GM12875 (cell line): ENCODE measurements at regions not wholly inside any gene's neighbourhood (a gene's known extent, or its start where the extent isn't known, plus 50 kb on each side); places are given as distances from the start of the nearest gene placed in this dataset.

Experiments
- H3K4me3 ChIP-seq: one replicate; pipeline ENCODE4 v1.5.1; 2011; ENCODE audit warnings: low read depth, low read length, control low read depth
- TF ChIP-seq, protein P1 (sequence below): IDR thresholded peaks from 2 replicates; pipeline ENCODE4 v1.5.1; 2011; ENCODE audit warnings: low read depth, mild to moderate bottlenecking, control low read depth, inconsistent platforms, low read length, moderate library complexity, borderline replicate concordance; ENCODE audit not compliant: insufficient read depth

DNA sequence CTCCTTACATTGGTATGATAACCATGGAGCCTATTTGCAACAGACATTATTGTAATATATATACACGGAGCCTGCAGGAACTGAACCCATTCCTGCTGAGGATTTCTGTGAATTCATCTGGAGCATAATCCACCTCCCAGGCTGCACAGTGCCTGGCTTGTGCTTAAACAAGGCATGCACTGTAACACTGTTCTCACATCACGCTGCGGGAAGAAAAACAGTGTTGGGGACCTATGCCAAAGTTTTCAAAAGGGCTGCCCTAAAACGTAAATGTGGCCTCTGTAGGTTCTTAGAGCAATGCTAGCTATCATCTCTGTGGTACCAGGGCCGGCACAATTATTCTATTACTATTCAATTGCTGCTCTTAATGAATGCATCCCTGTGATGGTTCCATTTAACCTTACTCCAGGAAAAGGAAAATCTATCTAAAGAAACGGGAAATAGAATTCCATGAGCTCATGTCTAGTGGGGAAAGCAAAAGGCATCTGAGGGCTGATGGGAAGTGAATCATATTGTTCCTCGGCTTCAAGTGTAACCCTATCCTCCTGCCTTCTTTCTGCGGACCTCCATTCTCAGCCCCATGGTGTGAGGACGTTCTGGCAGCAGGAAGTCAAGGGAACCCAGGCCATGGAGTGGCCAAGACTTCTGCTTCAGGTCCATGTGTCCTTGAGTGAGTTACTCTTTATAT lies 525.5 kb downstream of the SOX6 start:
- TF ChIP-seq, protein P1, sequence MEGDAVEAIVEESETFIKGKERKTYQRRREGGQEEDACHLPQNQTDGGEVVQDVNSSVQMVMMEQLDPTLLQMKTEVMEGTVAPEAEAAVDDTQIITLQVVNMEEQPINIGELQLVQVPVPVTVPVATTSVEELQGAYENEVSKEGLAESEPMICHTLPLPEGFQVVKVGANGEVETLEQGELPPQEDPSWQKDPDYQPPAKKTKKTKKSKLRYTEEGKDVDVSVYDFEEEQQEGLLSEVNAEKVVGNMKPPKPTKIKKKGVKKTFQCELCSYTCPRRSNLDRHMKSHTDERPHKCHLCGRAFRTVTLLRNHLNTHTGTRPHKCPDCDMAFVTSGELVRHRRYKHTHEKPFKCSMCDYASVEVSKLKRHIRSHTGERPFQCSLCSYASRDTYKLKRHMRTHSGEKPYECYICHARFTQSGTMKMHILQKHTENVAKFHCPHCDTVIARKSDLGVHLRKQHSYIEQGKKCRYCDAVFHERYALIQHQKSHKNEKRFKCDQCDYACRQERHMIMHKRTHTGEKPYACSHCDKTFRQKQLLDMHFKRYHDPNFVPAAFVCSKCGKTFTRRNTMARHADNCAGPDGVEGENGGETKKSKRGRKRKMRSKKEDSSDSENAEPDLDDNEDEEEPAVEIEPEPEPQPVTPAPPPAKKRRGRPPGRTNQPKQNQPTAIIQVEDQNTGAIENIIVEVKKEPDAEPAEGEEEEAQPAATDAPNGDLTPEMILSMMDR: no peak
- H3K4me3 ChIP-seq: no peak overlapping the region

GRCh38 chr11:15835788-15836411 lies 520.4 kb downstream of the SOX6 start:
- TF ChIP-seq, protein P1: no peak
- H3K4me3 ChIP-seq: no peak overlapping the region

DNA sequence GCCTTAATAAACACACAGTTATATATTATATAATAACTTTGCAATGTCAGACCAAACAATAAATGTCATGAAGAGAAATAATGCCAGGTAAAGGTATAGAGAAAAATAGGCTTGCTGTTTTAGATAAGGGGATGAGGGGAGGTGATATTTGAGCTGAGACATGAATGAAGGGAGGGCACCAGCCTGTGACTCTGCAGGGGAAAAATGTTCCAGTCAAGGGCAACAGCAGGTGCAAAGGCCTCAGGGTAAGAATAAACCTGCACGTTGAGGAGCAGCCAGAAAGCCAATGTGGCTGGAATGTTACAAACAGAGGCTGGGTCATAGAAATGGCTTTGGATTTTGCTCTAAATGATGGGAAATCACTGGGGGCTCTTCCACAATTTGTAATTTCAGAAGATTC lies 519.6 kb downstream of the SOX6 start:
- TF ChIP-seq, protein P1: no peak

DNA sequence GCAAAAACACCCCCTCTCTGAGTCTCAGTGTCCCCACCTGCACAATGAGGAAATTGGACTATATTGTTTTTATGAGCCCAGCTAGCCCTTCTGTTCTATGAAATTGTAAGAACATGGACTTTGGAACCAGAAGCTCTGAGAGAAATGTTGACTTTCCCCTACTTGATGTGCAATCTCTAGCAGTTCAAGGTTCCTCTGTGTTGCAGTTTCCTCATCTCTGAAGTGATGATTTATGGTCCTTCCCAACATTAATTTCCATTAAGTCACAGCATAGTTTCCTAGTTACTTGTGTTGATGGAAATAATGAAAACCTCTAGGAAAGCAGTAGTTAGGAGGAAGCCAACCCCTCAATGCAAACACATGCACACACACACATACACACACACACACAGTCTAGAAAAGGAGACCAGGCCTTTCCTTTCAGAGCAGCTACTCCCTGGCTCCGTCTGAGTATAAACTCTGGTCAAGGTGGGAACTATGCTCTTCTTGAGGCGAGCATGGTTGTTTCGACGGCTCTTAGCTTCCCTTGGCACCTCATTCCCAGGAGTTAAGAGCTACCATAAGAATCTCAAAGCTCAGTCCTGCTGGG lies 518.4 kb downstream of the SOX6 start:
- H3K4me3 ChIP-seq: no peak overlapping the region
- TF ChIP-seq, protein P1: no peak

More for the DNA sequence above, 519.6 kb downstream of the SOX6 start:
- no peak overlapping the region for H3K4me3 ChIP-seq

- H3K4me3 ChIP-seq: no peak overlapping the region
- TF ChIP-seq, protein P1: no peak
Observed at GRCh38 chr11:15839061-15839460, 517.3 kb downstream of the SOX6 start.

DNA sequence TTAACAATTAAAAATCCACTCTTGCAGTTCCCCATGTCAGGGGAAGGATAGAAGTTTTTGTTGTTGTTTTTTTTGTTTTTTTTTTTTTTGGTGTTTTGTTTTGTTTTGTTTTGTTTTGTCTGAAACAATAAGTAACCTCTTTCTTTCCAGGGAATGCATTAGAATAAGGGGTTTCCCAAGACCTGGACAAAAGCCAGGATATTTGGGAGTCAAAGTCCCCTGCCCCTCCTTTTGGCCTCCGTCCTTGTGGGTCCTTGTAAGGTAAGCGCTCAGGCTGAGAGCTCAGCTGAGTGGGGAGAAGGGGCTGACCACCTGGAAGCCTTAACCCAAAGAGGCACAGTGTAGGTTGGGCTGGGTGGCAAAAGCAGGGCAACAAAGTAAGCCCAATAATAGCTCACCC lies 515.4 kb downstream of the SOX6 start:
- TF ChIP-seq, protein P1: no peak

More for the DNA sequence above, 515.4 kb downstream of the SOX6 start:
- no peak overlapping the region for H3K4me3 ChIP-seq
